ENCODE measurements at regions not wholly inside any gene's neighbourhood (a gene's known extent, or its start where the extent isn't known, plus 50 kb on each side); places are given as distances from the start of the nearest gene placed in this dataset.

DNA sequence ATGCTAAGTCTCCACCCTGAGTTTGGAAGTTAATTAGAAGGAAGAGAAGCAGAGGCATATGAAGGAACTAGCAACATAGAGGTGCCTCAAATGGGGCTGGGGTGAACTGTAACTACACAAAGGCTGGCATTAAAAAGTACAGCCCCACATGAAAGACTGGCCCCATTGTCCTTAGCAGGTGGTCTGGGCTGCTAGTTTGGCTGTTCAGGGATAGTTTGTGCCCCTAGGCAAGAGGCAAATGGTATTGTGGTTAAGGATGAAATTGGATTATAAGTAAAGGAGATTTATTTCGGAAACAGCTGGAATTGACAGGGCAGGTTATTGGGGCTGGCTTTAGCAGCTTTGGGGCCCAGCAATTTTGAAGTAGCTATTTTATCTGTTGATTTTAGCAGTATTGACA, 365.7 kb upstream of the TNP1 start:
- H3K27me3 ChIP-seq (replicated peaks in 1 of 2; ENCODE audit: control insufficient read depth in 2 of 2, insufficient read depth in 2 of 2, low read length in 1 of 2), result no peaks in the 10 kb centered on the region
- ChIA-PET RAD21 (ENCODE audit: unreplicated experiment) (no interaction called here), SMC1A (ENCODE audit: uncharacterized antibody, unreplicated experiment) (interaction anchor here (0.6 kb wide), 1 partner anchor 14 kb away, joined by 3 read pairs; no protein-coding TSS in a partner anchor), POLR2A (no interaction called here), CTCF (no interaction called here)
- no peak for FAIRE-seq
- no peak for DNase-seq (ENCODE audit: low read depth, low spot score)
- no peaks in the 10 kb centered on the region for H4K20me1 ChIP-seq (ENCODE audit: control insufficient read depth, insufficient read depth)
- no peaks in the 10 kb centered on the region for H3K79me2 ChIP-seq (ENCODE audit: control insufficient read depth, insufficient read depth, low read length)
- H3K9ac ChIP-seq (ENCODE audit: control insufficient read depth, insufficient read depth, low read length), result no peak overlapping the region
- H3K4me3 ChIP-seq, result no peak overlapping the region
- 47% methylated on average over 1 of the region's 1 CpG for WGBS (ENCODE audit: insufficient coverage, insufficient replicate concordance, low lambda C conversion rate, missing lambda C conversion rate)
- in situ Hi-C loops (cut with MboI), result no loop called here
- ATAC-seq, result no peak
- intact Hi-C loops (cut with micrococcal nuclease; ENCODE audit: unreplicated experiment), result loop anchor here (10.0 kb wide), 1 partner anchor 531 kb away; the partner anchor contains the start of gene IGFBP5
- H3K27ac ChIP-seq (ENCODE audit: control insufficient read depth, insufficient read depth), result no peak overlapping the region
- no peaks in the 10 kb centered on the region for H3K36me3 ChIP-seq (ENCODE audit: control insufficient read depth in 2 of 2, insufficient read depth in 2 of 2, low read length in 1 of 2)
- TF ChIP-seq BRCA1 (IDR thresholded peaks at IDR 0.05; ENCODE audit: low read depth, low read length), result no peak
- BruUV-seq (replicated peaks), result no TSS peak
- peaks cover 13% of the 10 kb centered on the region for H3K9me3 ChIP-seq (replicated peaks; ENCODE audit: control insufficient read depth, insufficient read depth, low read length)
- peaks cover 30% of the 10 kb centered on the region for H3K4me1 ChIP-seq (ENCODE audit: control insufficient read depth, insufficient read depth, low read length)
- no peak overlapping the region for H2AFZ ChIP-seq (ENCODE audit: control insufficient read depth, low read depth, low read length)
- H3K4me2 ChIP-seq (ENCODE audit: control insufficient read depth, insufficient read depth), result no peak overlapping the region

- peaks cover 13% of the 10 kb centered on the region for H3K9me3 ChIP-seq (replicated peaks; ENCODE audit: control insufficient read depth, insufficient read depth, low read length)
- in situ Hi-C loops (cut with MboI), result loop anchor here (5.0 kb wide), 1 partner anchor 136 kb away; no protein-coding TSS in a partner anchor
- no peaks in the 10 kb centered on the region for H3K27me3 ChIP-seq (replicated peaks in 1 of 2; ENCODE audit: control insufficient read depth in 2 of 2, insufficient read depth in 2 of 2, low read length in 1 of 2)
- no peaks in the 10 kb centered on the region for H3K36me3 ChIP-seq (ENCODE audit: control insufficient read depth in 2 of 2, insufficient read depth in 2 of 2, low read length in 1 of 2)
- ChIA-PET SMC1A (ENCODE audit: uncharacterized antibody, unreplicated experiment) (interaction anchor here (1.0 kb wide), 3 partner anchors 12 to 159 kb away, joined by 3 to 4 read pairs (median 3); no protein-coding TSS in a partner anchor), CTCF (interaction anchor here (1.4 kb wide), 1 partner anchor 135 kb away, joined by 3 read pairs; no protein-coding TSS in a partner anchor), RAD21 (ENCODE audit: unreplicated experiment) (no interaction called here), POLR2A (no interaction called here)
- peak; percentile 93 for DNase-seq (ENCODE audit: low read depth, low spot score)
- no peak overlapping the region; the same call in none of the 2 replicates for H2AFZ ChIP-seq (ENCODE audit: control insufficient read depth, low read depth, low read length)
- intact Hi-C loops (cut with micrococcal nuclease; ENCODE audit: unreplicated experiment), result loop anchor here (1.0 to 10.0 kb wide), 6 partner anchors 57 to 529 kb away; partner anchors contain the start of gene IGFBP5
- peak overlapping the region; percentile 16; the same call in 1 of the 2 replicates for H3K9ac ChIP-seq (ENCODE audit: control insufficient read depth, insufficient read depth, low read length)
- 0 out of 2 replicates have a peak overlapping the region, but pooled peaks have one; percentile 23 for H3K4me3 ChIP-seq
- peak overlapping the region; percentile 72 for H3K4me2 ChIP-seq (ENCODE audit: control insufficient read depth, insufficient read depth)
- WGBS (ENCODE audit: insufficient coverage, insufficient replicate concordance, low lambda C conversion rate, missing lambda C conversion rate), result 3% methylated on average over 8 of the region's 8 CpGs
- peak; percentile 91 for FAIRE-seq
- no peaks in the 10 kb centered on the region for H4K20me1 ChIP-seq (ENCODE audit: control insufficient read depth, insufficient read depth)
- no peaks in the 10 kb centered on the region for H3K79me2 ChIP-seq (ENCODE audit: control insufficient read depth, insufficient read depth, low read length)
- H3K4me1 ChIP-seq (ENCODE audit: control insufficient read depth, insufficient read depth, low read length), result peaks cover 52% of the 10 kb centered on the region
- peak overlapping the region; percentile 92 for H3K27ac ChIP-seq (ENCODE audit: control insufficient read depth, insufficient read depth)
- BruUV-seq (replicated peaks), result no TSS peak
- ATAC-seq, result peak; percentile 81
- TF ChIP-seq, protein P1, sequence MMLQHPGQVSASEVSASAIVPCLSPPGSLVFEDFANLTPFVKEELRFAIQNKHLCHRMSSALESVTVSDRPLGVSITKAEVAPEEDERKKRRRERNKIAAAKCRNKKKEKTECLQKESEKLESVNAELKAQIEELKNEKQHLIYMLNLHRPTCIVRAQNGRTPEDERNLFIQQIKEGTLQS (IDR thresholded peaks at IDR 0.05; ENCODE audit: borderline replicate concordance, extremely low read depth, low read depth, low read length), result no peak
- TF ChIP-seq IKZF1 (conservative IDR thresholded peaks at IDR 0.05) (peak; percentile 87), ZBTB11 (CRISPR knock-in tag; IDR thresholded peaks at IDR 0.05) (no peak), RBBP5 (conservative IDR thresholded peaks at IDR 0.05) (0 out of 2 replicates have a peak, but pooled peaks have one; percentile 11), GABPA (IDR thresholded peaks at IDR 0.05; ENCODE audit: low read depth) (peak; percentile 71; the same call in 1 of the 2 replicates), BACH1 (IDR thresholded peaks at IDR 0.05; ENCODE audit: borderline replicate concordance) (peak; percentile 88; the same call in 1 of the 2 replicates)
- TF ChIP-seq, protein P2, sequence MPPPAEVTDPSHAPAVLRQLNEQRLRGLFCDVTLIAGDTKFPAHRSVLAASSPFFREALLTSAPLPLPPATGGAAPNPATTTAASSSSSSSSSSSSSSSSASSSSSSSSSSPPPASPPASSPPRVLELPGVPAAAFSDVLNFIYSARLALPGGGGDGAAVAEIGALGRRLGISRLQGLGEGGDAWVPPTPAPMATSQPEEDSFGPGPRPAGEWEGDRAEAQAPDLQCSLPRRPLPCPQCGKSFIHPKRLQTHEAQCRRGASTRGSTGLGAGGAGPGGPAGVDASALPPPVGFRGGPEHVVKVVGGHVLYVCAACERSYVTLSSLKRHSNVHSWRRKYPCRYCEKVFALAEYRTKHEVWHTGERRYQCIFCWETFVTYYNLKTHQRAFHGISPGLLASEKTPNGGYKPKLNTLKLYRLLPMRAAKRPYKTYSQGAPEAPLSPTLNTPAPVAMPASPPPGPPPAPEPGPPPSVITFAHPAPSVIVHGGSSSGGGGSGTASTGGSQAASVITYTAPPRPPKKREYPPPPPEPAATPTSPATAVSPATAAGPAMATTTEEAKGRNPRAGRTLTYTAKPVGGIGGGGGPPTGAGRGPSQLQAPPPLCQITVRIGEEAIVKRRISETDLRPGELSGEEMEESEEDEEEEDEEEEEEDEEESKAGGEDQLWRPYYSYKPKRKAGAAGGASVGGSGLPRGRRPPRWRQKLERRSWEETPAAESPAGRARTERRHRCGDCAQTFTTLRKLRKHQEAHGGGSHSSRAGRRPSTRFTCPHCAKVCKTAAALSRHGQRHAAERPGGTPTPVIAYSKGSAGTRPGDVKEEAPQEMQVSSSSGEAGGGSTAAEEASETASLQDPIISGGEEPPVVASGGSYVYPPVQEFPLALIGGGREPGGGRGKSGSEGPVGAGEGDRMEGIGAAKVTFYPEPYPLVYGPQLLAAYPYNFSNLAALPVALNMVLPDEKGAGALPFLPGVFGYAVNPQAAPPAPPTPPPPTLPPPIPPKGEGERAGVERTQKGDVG (CRISPR knock-in tag; IDR thresholded peaks at IDR 0.05), result no peak
These were observed 363.5 kb upstream of the TNP1 start for GRCh38 chr2:217223222-217223930.

Measured in GM12878 (cell line).